NB4 (cell line): ENCODE measurements at regions not wholly inside any gene's neighbourhood (a gene's known extent, or its start where the extent isn't known, plus 50 kb on each side); places are given as distances from the start of the nearest gene placed in this dataset.

Experiments used
- DNase-seq: peaks from one replicate; pipeline ENCODE4 v3.0.0; 2010; ENCODE audit warnings: low read depth
- H3K4me3 ChIP-seq: one replicate; pipeline ENCODE4 v1.5.1; 2011; ENCODE audit warnings: mild to moderate bottlenecking, low read depth, low read length, moderate library complexity
- MYC ChIP-seq: IDR thresholded peaks from 2 replicates; pipeline ENCODE4 v1.6.1; 2011; ENCODE audit warnings: low read depth, low read length
- POLR2A ChIP-seq: IDR thresholded peaks from 2 replicates; pipeline ENCODE4 v1.6.1; 2011; ENCODE audit warnings: mild to moderate bottlenecking; ENCODE audit not compliant: insufficient read length; ENCODE audit errors: extremely low read depth
- TF ChIP-seq, protein P1 (sequence below): IDR thresholded peaks from 2 replicates; pipeline ENCODE4 v1.6.1; 2011; ENCODE audit warnings: low read depth, low read length
- TF ChIP-seq, protein P2 (sequence below): IDR thresholded peaks from one replicate; pipeline ENCODE4 v1.5.1; 2012; ENCODE audit warnings: low read depth, low read length

DNA sequence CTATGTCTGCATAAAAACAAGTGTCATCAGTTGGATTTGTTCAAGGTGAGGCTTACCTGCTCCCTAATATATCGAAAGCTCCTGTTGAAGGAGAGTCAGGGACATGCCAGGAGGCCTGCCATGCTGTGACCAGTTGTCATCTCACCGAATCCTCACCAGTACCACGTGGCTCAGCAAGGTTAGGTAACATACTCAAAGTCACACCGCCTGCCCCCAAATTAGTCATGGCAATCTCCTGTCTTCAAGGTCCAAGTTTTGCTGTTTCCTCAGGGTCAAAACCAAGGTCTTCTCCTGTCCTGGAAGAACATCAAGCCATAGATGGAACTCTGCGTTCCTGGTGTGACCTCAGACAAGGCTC is 67.8 kb downstream of the IGLL1 start:
- DNase-seq: no peak
- TF ChIP-seq POLR2A (no peak), MYC (no peak)
- TF ChIP-seq, protein P1, sequence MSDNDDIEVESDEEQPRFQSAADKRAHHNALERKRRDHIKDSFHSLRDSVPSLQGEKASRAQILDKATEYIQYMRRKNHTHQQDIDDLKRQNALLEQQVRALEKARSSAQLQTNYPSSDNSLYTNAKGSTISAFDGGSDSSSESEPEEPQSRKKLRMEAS: no peak
- TF ChIP-seq, protein P2, sequence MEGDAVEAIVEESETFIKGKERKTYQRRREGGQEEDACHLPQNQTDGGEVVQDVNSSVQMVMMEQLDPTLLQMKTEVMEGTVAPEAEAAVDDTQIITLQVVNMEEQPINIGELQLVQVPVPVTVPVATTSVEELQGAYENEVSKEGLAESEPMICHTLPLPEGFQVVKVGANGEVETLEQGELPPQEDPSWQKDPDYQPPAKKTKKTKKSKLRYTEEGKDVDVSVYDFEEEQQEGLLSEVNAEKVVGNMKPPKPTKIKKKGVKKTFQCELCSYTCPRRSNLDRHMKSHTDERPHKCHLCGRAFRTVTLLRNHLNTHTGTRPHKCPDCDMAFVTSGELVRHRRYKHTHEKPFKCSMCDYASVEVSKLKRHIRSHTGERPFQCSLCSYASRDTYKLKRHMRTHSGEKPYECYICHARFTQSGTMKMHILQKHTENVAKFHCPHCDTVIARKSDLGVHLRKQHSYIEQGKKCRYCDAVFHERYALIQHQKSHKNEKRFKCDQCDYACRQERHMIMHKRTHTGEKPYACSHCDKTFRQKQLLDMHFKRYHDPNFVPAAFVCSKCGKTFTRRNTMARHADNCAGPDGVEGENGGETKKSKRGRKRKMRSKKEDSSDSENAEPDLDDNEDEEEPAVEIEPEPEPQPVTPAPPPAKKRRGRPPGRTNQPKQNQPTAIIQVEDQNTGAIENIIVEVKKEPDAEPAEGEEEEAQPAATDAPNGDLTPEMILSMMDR: no peak
- no peak overlapping the region for H3K4me3 ChIP-seq

DNA sequence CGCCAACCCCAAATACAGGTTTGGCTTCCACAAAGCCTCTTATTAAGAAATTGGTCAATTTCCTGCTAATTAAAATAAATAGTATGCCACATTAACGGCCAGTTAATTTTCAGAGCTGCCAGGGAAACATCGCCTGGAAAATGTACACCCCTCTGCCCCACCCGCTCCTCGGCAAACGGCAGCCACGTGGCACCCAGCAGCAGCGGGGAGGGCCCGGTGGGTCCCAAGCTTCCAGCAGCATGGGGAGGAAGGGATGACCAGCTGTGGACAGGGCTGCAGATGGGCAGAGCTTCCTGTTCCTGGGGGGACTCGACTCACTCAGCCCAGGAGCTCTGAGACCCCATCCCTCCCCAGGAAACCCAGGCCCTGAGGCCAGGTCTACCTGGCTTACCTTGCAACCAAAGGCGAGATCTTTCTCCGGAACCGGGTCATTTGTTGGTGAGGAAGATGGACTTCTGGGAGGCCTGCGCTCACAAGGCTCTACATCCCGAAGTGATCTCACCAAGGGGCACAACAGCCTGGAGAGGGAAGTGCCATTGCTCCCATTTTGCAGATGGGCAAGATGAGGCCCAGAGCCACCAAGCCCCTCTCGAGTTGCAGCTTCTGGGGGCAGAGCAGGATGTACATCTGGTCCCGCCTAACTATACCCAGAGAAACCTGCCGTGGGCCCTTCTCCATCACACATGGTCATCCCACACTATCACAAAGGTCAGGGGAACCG is 68.3 kb downstream of the IGLL1 start:
- H3K4me3 ChIP-seq: no peak overlapping the region
- DNase-seq: no peak
- TF ChIP-seq MYC (no peak), POLR2A (no peak)
- TF ChIP-seq, protein P2: no peak
- TF ChIP-seq, protein P1: no peak

DNA sequence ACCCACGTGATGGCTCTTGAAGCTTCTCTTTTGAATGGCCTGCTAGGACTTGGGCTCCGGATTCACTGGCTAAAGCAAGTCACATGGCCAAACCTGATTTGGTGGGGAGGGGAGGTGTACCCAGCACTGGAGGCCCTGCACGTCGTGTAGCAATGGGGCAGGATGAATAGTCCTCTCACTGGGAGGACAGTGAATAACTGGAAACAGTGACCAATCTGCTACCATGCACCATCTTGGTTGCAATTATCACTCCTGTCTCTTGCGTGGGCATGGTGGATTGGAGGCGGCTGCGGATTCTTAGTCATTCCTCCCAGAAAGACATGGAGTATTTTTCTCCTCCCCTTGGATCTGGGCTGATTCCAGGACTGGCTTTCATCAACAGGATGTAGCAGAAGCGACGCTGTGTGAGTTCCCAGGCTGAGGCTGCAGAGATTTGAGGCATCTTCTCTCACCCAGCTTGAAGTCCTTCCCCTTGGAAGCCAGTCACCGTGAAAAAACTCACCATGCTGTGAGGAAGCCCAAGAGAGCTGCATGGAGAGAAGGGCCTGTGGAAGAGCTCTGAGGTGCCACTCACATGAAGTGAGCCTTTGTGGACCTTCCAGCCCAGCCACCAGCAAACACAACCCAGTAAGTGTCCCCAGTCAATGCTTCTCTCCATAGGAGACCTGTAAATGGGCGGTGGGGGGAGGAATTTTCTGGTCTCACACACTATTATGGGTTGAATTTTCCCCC is 70.4 kb downstream of the IGLL1 start:
- no peak for TF ChIP-seq MYC
- H3K4me3 ChIP-seq: no peak overlapping the region
- DNase-seq: no peak

DNA sequence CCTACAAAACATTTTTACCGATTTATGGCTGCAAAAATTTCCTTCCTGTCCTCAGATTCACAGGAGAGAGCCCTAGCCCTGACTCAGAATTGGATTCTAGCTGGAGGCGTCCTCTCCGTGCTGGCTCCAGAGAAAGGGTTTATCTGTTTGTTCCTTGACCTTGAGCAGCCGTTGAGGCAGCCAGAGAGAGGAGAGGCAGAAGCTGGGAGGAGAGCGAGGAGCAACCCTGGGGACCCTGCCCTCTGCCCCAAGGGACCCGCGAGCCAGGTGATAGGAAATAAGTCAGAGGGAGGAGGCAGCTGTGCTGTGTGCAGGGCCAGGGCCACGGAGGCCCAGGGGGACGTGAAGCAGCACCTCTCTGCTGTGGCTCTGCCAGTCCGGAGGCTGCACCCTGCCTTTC is 75.6 kb downstream of the IGLL1 start:
- DNase-seq: peak; percentile 37
- TF ChIP-seq POLR2A (no peak), MYC (no peak)
- TF ChIP-seq, protein P1: no peak
- TF ChIP-seq, protein P2: no peak
- H3K4me3 ChIP-seq: no peak overlapping the region

DNA sequence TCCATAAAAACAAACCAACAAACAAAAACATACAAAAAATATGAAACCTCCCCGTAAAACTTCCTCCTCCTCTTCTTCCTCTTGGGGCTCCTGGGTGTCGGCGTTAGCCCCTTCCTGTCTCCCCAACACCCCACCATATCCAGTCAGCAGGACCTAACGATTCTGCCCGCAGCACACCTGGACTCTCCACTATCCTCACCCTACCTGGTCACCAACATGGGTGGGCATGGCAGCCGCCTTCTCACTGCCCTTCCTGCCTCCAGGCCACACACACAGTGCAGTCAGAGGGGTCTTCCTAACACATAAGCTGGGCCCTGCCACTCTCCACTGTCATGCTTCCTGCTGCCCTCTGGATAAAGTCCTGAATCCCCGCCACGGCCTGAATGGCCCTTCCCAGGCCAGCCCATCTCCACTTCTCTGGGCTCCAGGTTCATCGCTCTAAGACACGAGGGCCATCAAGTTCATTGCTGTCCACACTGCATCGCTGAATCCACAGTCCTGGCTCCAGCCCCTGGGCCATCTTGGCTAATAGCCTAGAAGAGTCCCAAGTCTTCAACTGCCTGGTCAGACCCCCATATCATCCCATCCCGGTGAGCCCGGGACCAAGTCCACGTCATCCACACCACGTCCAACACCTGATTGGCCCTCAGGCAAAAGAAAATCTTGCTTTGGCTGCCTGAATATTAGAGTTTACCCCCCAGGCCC is 76.2 kb downstream of the IGLL1 start:
- TF ChIP-seq, protein P1: no peak
- no peak for TF ChIP-seq POLR2A
- TF ChIP-seq, protein P2: no peak
- TF ChIP-seq MYC: no peak
- no peak overlapping the region for H3K4me3 ChIP-seq
- DNase-seq: no peak

DNA sequence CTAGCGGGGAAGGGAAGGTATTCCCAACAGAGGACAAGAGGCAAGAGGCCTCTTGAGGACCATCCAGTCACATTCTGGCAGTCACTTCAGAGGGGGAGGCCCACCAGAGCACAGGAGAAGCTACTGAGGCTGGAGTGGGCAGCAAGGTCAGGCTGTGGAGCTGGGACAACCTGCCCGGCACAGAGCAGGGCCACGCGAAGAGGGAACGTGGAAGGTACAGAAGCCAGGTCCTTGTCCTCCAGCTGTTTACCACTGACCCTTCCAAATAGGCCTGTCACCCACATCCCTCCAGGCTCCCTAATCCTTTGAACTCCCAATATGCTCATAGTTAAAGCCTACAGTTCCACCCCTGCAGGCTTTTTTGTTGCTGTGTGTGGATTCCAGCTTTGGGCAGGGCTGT is 76.9 kb downstream of the IGLL1 start:
- no peak overlapping the region for H3K4me3 ChIP-seq
- TF ChIP-seq, protein P1: no peak
- TF ChIP-seq, protein P2: no peak
- TF ChIP-seq POLR2A (no peak), MYC (no peak)
- DNase-seq: no peak
